PC-3 (cell line): ENCODE measurements at regions not wholly inside any gene's neighbourhood (a gene's known extent, or its start where the extent isn't known, plus 50 kb on each side); places are given as distances from the start of the nearest gene placed in this dataset.

Experiments
- ATAC-seq: fragments of 200-7000 bp; cut with Tn5 transposase; 2 replicates; pipeline ENCODE4 v1.9.1; 2020; ENCODE audit warnings: mild to moderate bottlenecking, moderate library complexity
- BruUV-seq: library from RNA; stranded (reverse); fragments of 400-500 nt; replicated peaks from 2 replicates; lab custom pipeline; 2021; lab: Mats Ljungman, UMichigan
- CTCF ChIA-PET: fragments of 300-600 bp; sonication (Branson Sonifier 250); formaldehyde crosslinking; loops from one replicate; lab custom pipeline; 2022; ENCODE audit warnings: antibody characterized with exemption; lab: Charles Lee
- POLR2A ChIA-PET: fragments of 300-600 bp; sonication (Branson Sonifier 250); formaldehyde crosslinking; loops from one replicate; lab custom pipeline; 2022; ENCODE audit warnings: antibody characterized with exemption; ENCODE audit not compliant: unreplicated experiment; lab: Charles Lee
- DNase-seq: peaks from one replicate; pipeline ENCODE4 v3.0.0-alpha.2; 2015
- H2AFZ ChIP-seq: fragments of 300-600 bp; sonication (generic); 2 replicates; pipeline ENCODE4 v1.6.0; 2016; ENCODE audit warnings: antibody characterized with exemption, low read length
- H3F3A ChIP-seq: fragments of 300-600 bp; sonication (generic); one replicate; pipeline ENCODE4 v1.6.0; 2017; ENCODE audit warnings: antibody characterized with exemption, low read length, control low read depth, mild to moderate bottlenecking; ENCODE audit not compliant: unreplicated experiment
- H3K27ac ChIP-seq: fragments of 300-600 bp; sonication (generic); 2 replicates; pipeline ENCODE4 v1.5.1; 2016; ENCODE audit warnings: mild to moderate bottlenecking, low read length
- H3K27me3 ChIP-seq: fragments of 300-600 bp; sonication (generic); 2 replicates; pipeline ENCODE4 v1.6.1; 2016; ENCODE audit warnings: low read length, mixed read lengths
- H3K36me3 ChIP-seq: fragments of 300-600 bp; sonication (generic); 2 replicates; pipeline ENCODE4 v1.6.1; 2016; ENCODE audit warnings: low read depth, mixed run types, low read length, mixed read lengths
- H3K4me1 ChIP-seq: fragments of 300-600 bp; sonication (generic); 2 replicates; pipeline ENCODE4 v1.5.1; 2016; ENCODE audit warnings: low read length; ENCODE audit not compliant: insufficient read depth
- H3K4me2 ChIP-seq: fragments of 300-600 bp; sonication (generic); 2 replicates; pipeline ENCODE4 v1.6.0; 2016; ENCODE audit warnings: low read length
- H3K4me3 ChIP-seq: fragments of 300-600 bp; sonication (generic); 2 replicates; pipeline ENCODE4 v1.5.1; 2016; ENCODE audit warnings: mild to moderate bottlenecking, low read length, mixed read lengths
- H3K79me2 ChIP-seq: fragments of 300-600 bp; sonication (generic); 2 replicates; pipeline ENCODE4 v1.6.1; 2017; ENCODE audit warnings: low read length, mixed read lengths
- H3K9ac ChIP-seq: fragments of 300-600 bp; sonication (generic); 2 replicates; pipeline ENCODE4 v1.6.0; 2016; ENCODE audit warnings: mild to moderate bottlenecking, low read length
- H3K9me2 ChIP-seq: fragments of 300-600 bp; sonication (generic); replicated peaks from 2 replicates; pipeline ENCODE4 v1.6.1; 2016; ENCODE audit warnings: mixed run types, low read length, mixed read lengths
- H3K9me3 ChIP-seq: fragments of 300-600 bp; sonication (generic); 2 replicates; pipeline ENCODE4 v1.6.1; 2016; ENCODE audit warnings: low read length, mixed read lengths
- H4K20me1 ChIP-seq: fragments of 300-600 bp; sonication (generic); 2 replicates; pipeline ENCODE4 v1.6.1; 2016; ENCODE audit warnings: low read length, mixed read lengths
- EZH2 ChIP-seq: fragments of 300-600 bp; sonication (generic); IDR thresholded peaks from one replicate; pipeline ENCODE4 v1.6.1; 2017; ENCODE audit warnings: antibody characterized with exemption, mild to moderate bottlenecking, low read length; ENCODE audit not compliant: unreplicated experiment
- EZH2phosphoT487 ChIP-seq: fragments of 300-600 bp; sonication (generic); IDR thresholded peaks from 2 replicates; pipeline ENCODE4 v1.6.1; 2018; ENCODE audit warnings: mild to moderate bottlenecking, antibody characterized with exemption, low read length, borderline replicate concordance
- intact Hi-C: fragments of 100-400 bp; cut with micrococcal nuclease; formaldehyde crosslinking; loops from 2 replicates; pipeline ENCODE4 v1.9.0; 2023
- TF ChIP-seq, protein P1 (sequence below): fragments of 300-600 bp; sonication (generic); conservative IDR thresholded peaks from 2 replicates; pipeline ENCODE4 v1.5.1; 2017; ENCODE audit warnings: antibody characterized with exemption, low read depth, mild to moderate bottlenecking, low read length

DNA sequence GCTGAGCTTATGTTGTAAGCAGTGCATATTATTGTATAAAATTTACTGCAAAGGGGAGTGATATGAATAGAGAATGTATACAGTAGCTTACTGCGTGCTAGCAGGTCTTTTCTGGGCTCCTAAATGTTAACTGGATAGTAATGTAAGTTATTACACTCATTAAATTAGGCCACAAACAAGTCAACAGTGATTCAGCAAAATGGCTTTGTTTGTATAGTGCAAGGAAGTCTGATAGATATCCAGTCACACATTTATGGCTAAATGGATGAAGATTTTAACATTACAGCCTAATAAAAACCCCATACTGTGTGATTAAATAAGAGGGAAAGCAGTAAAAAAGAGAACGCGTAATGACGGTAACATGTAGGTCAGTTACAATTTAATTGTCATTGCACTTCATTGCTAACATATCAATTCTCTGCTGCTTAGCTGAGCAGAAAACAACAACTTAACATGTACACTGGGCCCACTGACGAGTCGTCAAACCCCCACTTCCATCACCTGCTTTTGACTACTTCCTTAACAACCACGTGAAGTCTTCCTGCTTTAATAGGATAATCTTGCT is 665.0 kb upstream of the FANCL start:
- Histone ChIP-seq H3K9ac (no peak overlapping the region), H4K20me1 (no peaks in the 10 kb centered on the region), H3F3A (no peaks in the 10 kb centered on the region), H2AFZ (no peak overlapping the region), H3K4me1 (no peaks in the 10 kb centered on the region), H3K9me2 (no peaks in the 10 kb centered on the region), H3K4me2 (0 out of 2 replicates have a peak overlapping the region, but pooled peaks have one; percentile 8), H3K27me3 (peaks cover 35% of the 10 kb centered on the region), H3K4me3 (no peak overlapping the region), H3K9me3 (no peaks in the 10 kb centered on the region), H3K36me3 (no peaks in the 10 kb centered on the region), H3K27ac (no peak overlapping the region), H3K79me2 (no peaks in the 10 kb centered on the region)
- ChIA-PET POLR2A (no interaction called here), CTCF (no interaction called here)
- intact Hi-C loops = no loop called here
- BruUV-seq = no TSS peak
- TF ChIP-seq EZH2 (no peak), EZH2phosphoT487 (no peak)
- TF ChIP-seq, protein P1, sequence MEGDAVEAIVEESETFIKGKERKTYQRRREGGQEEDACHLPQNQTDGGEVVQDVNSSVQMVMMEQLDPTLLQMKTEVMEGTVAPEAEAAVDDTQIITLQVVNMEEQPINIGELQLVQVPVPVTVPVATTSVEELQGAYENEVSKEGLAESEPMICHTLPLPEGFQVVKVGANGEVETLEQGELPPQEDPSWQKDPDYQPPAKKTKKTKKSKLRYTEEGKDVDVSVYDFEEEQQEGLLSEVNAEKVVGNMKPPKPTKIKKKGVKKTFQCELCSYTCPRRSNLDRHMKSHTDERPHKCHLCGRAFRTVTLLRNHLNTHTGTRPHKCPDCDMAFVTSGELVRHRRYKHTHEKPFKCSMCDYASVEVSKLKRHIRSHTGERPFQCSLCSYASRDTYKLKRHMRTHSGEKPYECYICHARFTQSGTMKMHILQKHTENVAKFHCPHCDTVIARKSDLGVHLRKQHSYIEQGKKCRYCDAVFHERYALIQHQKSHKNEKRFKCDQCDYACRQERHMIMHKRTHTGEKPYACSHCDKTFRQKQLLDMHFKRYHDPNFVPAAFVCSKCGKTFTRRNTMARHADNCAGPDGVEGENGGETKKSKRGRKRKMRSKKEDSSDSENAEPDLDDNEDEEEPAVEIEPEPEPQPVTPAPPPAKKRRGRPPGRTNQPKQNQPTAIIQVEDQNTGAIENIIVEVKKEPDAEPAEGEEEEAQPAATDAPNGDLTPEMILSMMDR = no peak
- peak; percentile 6 for DNase-seq
- ATAC-seq = peak; percentile 64

DNA sequence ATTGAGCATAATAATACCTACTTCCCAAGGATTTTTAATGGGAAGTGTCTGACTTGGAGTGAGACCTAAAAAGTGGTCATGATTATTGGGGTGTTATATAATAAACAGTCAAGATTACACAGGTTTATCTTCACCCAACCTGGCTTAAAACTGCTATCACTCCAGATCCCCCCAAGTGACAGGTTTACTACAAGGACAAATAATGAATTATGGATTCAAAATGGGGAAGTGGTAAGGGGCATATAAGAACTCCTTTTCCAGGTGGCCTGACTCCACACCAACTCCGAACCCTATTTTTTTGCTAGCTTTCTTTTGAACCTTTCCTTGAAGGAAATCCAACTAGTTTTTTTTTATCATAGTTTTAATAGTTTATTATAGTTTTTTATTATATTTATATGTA is 663.0 kb upstream of the FANCL start:
- POLR2A ChIA-PET = no interaction called here
- H3K9me2 ChIP-seq = no peaks in the 10 kb centered on the region
- no peaks in the 10 kb centered on the region for H3K9me3 ChIP-seq
- intact Hi-C loops = no loop called here
- DNase-seq = no peak
- ATAC-seq = no peak
- BruUV-seq = no TSS peak
- H4K20me1 ChIP-seq = no peaks in the 10 kb centered on the region
- no peaks in the 10 kb centered on the region for H3F3A ChIP-seq
- no peak overlapping the region for H3K27ac ChIP-seq
- no peaks in the 10 kb centered on the region for H3K4me1 ChIP-seq
- H3K27me3 ChIP-seq = peaks cover 38% of the 10 kb centered on the region
- TF ChIP-seq EZH2phosphoT487 = no peak
- TF ChIP-seq EZH2 = no peak
- TF ChIP-seq, protein P1 = no peak
- no peaks in the 10 kb centered on the region for H3K79me2 ChIP-seq
- CTCF ChIA-PET = no interaction called here
- no peak overlapping the region for H2AFZ ChIP-seq
- H3K4me2 ChIP-seq = no peak overlapping the region
- no peaks in the 10 kb centered on the region for H3K36me3 ChIP-seq
- no peak overlapping the region for H3K9ac ChIP-seq
- H3K4me3 ChIP-seq = no peak overlapping the region

DNA sequence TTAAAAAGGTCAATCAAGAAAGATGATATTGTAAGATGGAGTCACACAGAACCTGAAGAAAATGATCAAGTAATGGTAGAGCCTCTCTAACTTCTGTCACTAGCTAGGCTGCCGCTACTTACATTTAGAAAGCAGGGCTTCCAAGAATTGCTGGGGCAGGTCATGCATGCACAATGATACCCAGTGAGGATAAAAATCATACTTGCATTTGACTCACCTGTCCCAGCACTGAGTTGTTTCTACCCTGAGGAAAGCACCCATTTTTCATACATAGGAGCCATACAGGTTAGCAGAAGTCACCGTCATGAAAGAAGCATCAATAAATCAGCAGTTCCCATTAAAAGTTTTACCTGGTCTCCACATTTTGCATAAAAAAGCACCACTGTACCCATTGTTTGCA is 662.3 kb upstream of the FANCL start:
- H3F3A ChIP-seq = no peaks in the 10 kb centered on the region
- no peaks in the 10 kb centered on the region for H3K9me3 ChIP-seq
- intact Hi-C loops = no loop called here
- H3K4me1 ChIP-seq = no peaks in the 10 kb centered on the region
- no TSS peak for BruUV-seq
- peaks cover 43% of the 10 kb centered on the region for H3K27me3 ChIP-seq
- ChIA-PET POLR2A (no interaction called here), CTCF (no interaction called here)
- TF ChIP-seq, protein P1 = no peak
- TF ChIP-seq EZH2phosphoT487 (no peak), EZH2 (no peak)
- H3K9me2 ChIP-seq = no peaks in the 10 kb centered on the region
- H3K4me2 ChIP-seq = no peak overlapping the region
- no peak overlapping the region for H2AFZ ChIP-seq
- H3K27ac ChIP-seq = no peak overlapping the region
- no peak for ATAC-seq
- H3K9ac ChIP-seq = no peak overlapping the region
- no peaks in the 10 kb centered on the region for H3K36me3 ChIP-seq
- no peak for DNase-seq
- H3K79me2 ChIP-seq = no peaks in the 10 kb centered on the region
- H3K4me3 ChIP-seq = no peak overlapping the region
- H4K20me1 ChIP-seq = no peaks in the 10 kb centered on the region
